WTC11 (cell line): ENCODE measurements at regions not wholly inside any gene's neighbourhood (a gene's known extent, or its start where the extent isn't known, plus 50 kb on each side); places are given as distances from the start of the nearest gene placed in this dataset.

Source experiments
- ATAC-seq: fragments of 200-7000 bp; cut with Tn5 transposase; 2 replicates; pipeline ENCODE4 v1.10.0; 2021; ENCODE audit warnings: mild to moderate bottlenecking, moderate library complexity
- CTCF ChIA-PET: fragments of 300-600 bp; sonication (Branson Sonifier 250); formaldehyde crosslinking; loops from one replicate; lab custom pipeline; 2021; ENCODE audit warnings: antibody characterized with exemption; lab: Charles Lee
- POLR2A ChIA-PET: fragments of 350-600 bp; sonication (Branson Sonifier 250); formaldehyde crosslinking; loops from one replicate; lab custom pipeline; 2021; ENCODE audit warnings: antibody characterized with exemption; lab: Charles Lee
- DNase-seq: peaks from one replicate; pipeline ENCODE4 v3.0.0; 2021; ENCODE audit warnings: low spot score
- H3K27ac Mint-ChIP-seq: 2 replicates; pipeline ENCODE4 v1.8.0; 2021; ENCODE audit warnings: mixed read lengths
- H3K27me3 Mint-ChIP-seq: 2 replicates; pipeline ENCODE4 v1.8.0; 2021; ENCODE audit warnings: low read depth, mild to moderate bottlenecking, moderate library complexity, mixed read lengths
- H3K36me3 Mint-ChIP-seq: 2 replicates; pipeline ENCODE4 v1.8.0; 2021; ENCODE audit warnings: mixed read lengths
- H3K4me1 Mint-ChIP-seq: 2 replicates; pipeline ENCODE4 v1.8.0; 2022; ENCODE audit warnings: mixed read lengths
- H3K4me3 Mint-ChIP-seq: 2 replicates; pipeline ENCODE4 v1.8.0; 2021; ENCODE audit warnings: mild to moderate bottlenecking, moderate library complexity, mixed read lengths
- H3K9me3 Mint-ChIP-seq: 2 replicates; pipeline ENCODE4 v1.8.0; 2021; ENCODE audit warnings: mixed read lengths
- AFF4 ChIP-seq: sonication (generic); formaldehyde crosslinking; IDR thresholded peaks from 2 replicates; pipeline ENCODE4 v1.8.1; 2023; ENCODE audit warnings: mild to moderate bottlenecking, missing genetic modification reagents, borderline replicate concordance
- AR ChIP-seq: fragments of 250-450 bp; sonication (Bioruptor Pico); IDR thresholded peaks from 2 replicates; pipeline ENCODE4 v1.9.0; 2021; ENCODE audit warnings: mild to moderate bottlenecking
- ARID4B ChIP-seq: sonication (generic); formaldehyde crosslinking; IDR thresholded peaks from 2 replicates; pipeline ENCODE4 v1.8.0; 2023; ENCODE audit warnings: missing genetic modification reagents, mild to moderate bottlenecking, borderline replicate concordance
- ATF1 ChIP-seq: sonication (generic); formaldehyde crosslinking; IDR thresholded peaks from 2 replicates; pipeline ENCODE4 v1.8.1; 2023; ENCODE audit warnings: mild to moderate bottlenecking, moderate library complexity, missing genetic modification reagents
- CDX4 ChIP-seq: fragments of 250-450 bp; sonication (Bioruptor Pico); IDR thresholded peaks from 2 replicates; pipeline ENCODE4 v1.9.0; 2021; ENCODE audit warnings: moderate library complexity, mild to moderate bottlenecking, inconsistent platforms, borderline replicate concordance
- CREM ChIP-seq: sonication (generic); formaldehyde crosslinking; IDR thresholded peaks from 2 replicates; pipeline ENCODE4 v1.8.1; 2022; ENCODE audit warnings: mild to moderate bottlenecking, missing genetic modification reagents, moderate library complexity
- E2F1 ChIP-seq: sonication (generic); formaldehyde crosslinking; IDR thresholded peaks from 2 replicates; pipeline ENCODE4 v1.8.0; 2022; ENCODE audit warnings: mild to moderate bottlenecking, missing genetic modification reagents
- ESRRA ChIP-seq: sonication (generic); formaldehyde crosslinking; IDR thresholded peaks from 2 replicates; pipeline ENCODE4 v1.8.1; 2022; ENCODE audit warnings: mild to moderate bottlenecking, missing genetic modification reagents, borderline replicate concordance
- ETV6 ChIP-seq: sonication (generic); formaldehyde crosslinking; IDR thresholded peaks from 2 replicates; pipeline ENCODE4 v1.8.1; 2022; ENCODE audit warnings: mild to moderate bottlenecking, missing genetic modification reagents
- FOXP4 ChIP-seq: sonication (generic); formaldehyde crosslinking; IDR thresholded peaks from 2 replicates; pipeline ENCODE4 v1.8.0; 2022; ENCODE audit warnings: mild to moderate bottlenecking, missing genetic modification reagents
- IRF2 ChIP-seq: sonication (generic); formaldehyde crosslinking; IDR thresholded peaks from 2 replicates; pipeline ENCODE4 v1.8.0; 2022; ENCODE audit warnings: low read depth, missing genetic modification reagents, borderline replicate concordance
- KAT7 ChIP-seq: sonication (generic); formaldehyde crosslinking; IDR thresholded peaks from 2 replicates; pipeline ENCODE4 v1.8.1; 2023; ENCODE audit warnings: missing genetic modification reagents, mild to moderate bottlenecking, borderline replicate concordance
- MLX ChIP-seq: sonication (generic); formaldehyde crosslinking; IDR thresholded peaks from 2 replicates; pipeline ENCODE4 v1.8.1; 2023; ENCODE audit warnings: mild to moderate bottlenecking, missing genetic modification reagents, moderate library complexity
- MXD4 ChIP-seq: fragments of 250-450 bp; sonication (Bioruptor Pico); IDR thresholded peaks from 2 replicates; pipeline ENCODE4 v1.8.0; 2021; ENCODE audit warnings: mild to moderate bottlenecking, moderate library complexity, borderline replicate concordance
- PRRX2 ChIP-seq: fragments of 250-450 bp; sonication (Bioruptor Pico); IDR thresholded peaks from 2 replicates; pipeline ENCODE4 v1.8.0; 2021; ENCODE audit warnings: mild to moderate bottlenecking
- SP1 ChIP-seq: sonication (generic); formaldehyde crosslinking; conservative IDR thresholded peaks from 2 replicates; pipeline ENCODE4 v1.8.1; 2022; ENCODE audit warnings: missing genetic modification reagents
- USF1 ChIP-seq: sonication (generic); formaldehyde crosslinking; IDR thresholded peaks from 2 replicates; pipeline ENCODE4 v1.8.0; 2022; ENCODE audit warnings: mild to moderate bottlenecking, missing genetic modification reagents
- ZBTB21 ChIP-seq: sonication (generic); formaldehyde crosslinking; IDR thresholded peaks from 2 replicates; pipeline ENCODE4 v1.8.1; 2023; ENCODE audit warnings: mild to moderate bottlenecking, missing genetic modification reagents, borderline replicate concordance
- ZNF423 ChIP-seq: fragments of 250-450 bp; sonication (Bioruptor Pico); IDR thresholded peaks from 2 replicates; pipeline ENCODE4 v2.1.2; 2022; ENCODE audit warnings: mild to moderate bottlenecking, moderate library complexity

- TF ChIP-seq AR (CRISPR knock-in tag): no peak
- no peak for TF ChIP-seq CDX4 (CRISPR knock-in tag)
- no peak for TF ChIP-seq MLX
- no peak for TF ChIP-seq ETV6 (CRISPR knock-in tag)
- TF ChIP-seq SP1 (CRISPR knock-in tag): no peak
- TF ChIP-seq ZBTB21 (CRISPR knock-in tag): no peak
- TF ChIP-seq ARID4B (CRISPR knock-in tag): no peak
- no peak for TF ChIP-seq ZNF423 (CRISPR knock-in tag)
- no peak for TF ChIP-seq MXD4
These were observed 451.4 kb downstream of the EIPR1 start (continued) for GRCh38 chr2:2926009-2926857.

- Mint-ChIP-seq H3K4me1 (no peaks in the 10 kb centered on the region), H3K4me3 (no peak overlapping the region), H3K27ac (no peak overlapping the region), H3K27me3 (peaks cover under 1% of the 10 kb centered on the region; the same call in 1 of the 2 replicates), H3K36me3 (no peaks in the 10 kb centered on the region), H3K9me3 (no peaks in the 10 kb centered on the region)
- CTCF ChIA-PET: no interaction called here
- ATAC-seq (no peak), DNase-seq (no peak)
- POLR2A ChIA-PET: no interaction called here
- TF ChIP-seq ATF1 (CRISPR knock-in tag): no peak
- TF ChIP-seq ETV6 (CRISPR knock-in tag): no peak
- no peak for TF ChIP-seq ESRRA (CRISPR knock-in tag)
- no peak for TF ChIP-seq KAT7 (CRISPR knock-in tag)
- no peak for TF ChIP-seq IRF2
- no peak for TF ChIP-seq E2F1 (CRISPR knock-in tag)
- no peak for TF ChIP-seq AFF4 (CRISPR knock-in tag)
- TF ChIP-seq USF1 (CRISPR knock-in tag): no peak
- no peak for TF ChIP-seq FOXP4 (CRISPR knock-in tag)
- no peak for TF ChIP-seq CREM (CRISPR knock-in tag)
- no peak for TF ChIP-seq PRRX2 (CRISPR knock-in tag)
These were observed 455.5 kb downstream of the EIPR1 start for GRCh38 chr2:2922156-2922555.
